Fibroblast of pulmonary artery (primary cell): ENCODE measurements at regions not wholly inside any gene's neighbourhood (a gene's known extent, or its start where the extent isn't known, plus 50 kb on each side); places are given as distances from the start of the nearest gene placed in this dataset.

Experiments used
- DNase-seq: peaks from one replicate; pipeline ENCODE4 v3.0.0-alpha.2; 2010; ENCODE audit warnings: low read depth
- H3K4me3 ChIP-seq: replicated peaks from 2 replicates; pipeline ENCODE4 v1.5.1; 2011; ENCODE audit warnings: low read depth, mild to moderate bottlenecking, control low read depth, low read length, moderate library complexity
- CTCF ChIP-seq: IDR thresholded peaks from 2 replicates; pipeline ENCODE4 v1.5.1; 2011; ENCODE audit warnings: mild to moderate bottlenecking, control low read depth, low read length, inconsistent platforms; ENCODE audit errors: missing control alignments

- no peak for TF ChIP-seq CTCF
- DNase-seq: peak; percentile 71
- no peak overlapping the region for H3K4me3 ChIP-seq
These were observed 404.6 kb upstream of the C2CD4B start for GRCh38 chr15:62569460-62570404.

GRCh38 chr15:62570405-62570783, 405.3 kb upstream of the C2CD4B start:
- TF ChIP-seq CTCF: no peak
- H3K4me3 ChIP-seq: no peak overlapping the region
- no peak for DNase-seq

- no peak overlapping the region for H3K4me3 ChIP-seq
- no peak for DNase-seq
- no peak for TF ChIP-seq CTCF
These were observed 406.0 kb upstream of the C2CD4B start for GRCh38 chr15:62571072-62571471.

- no peak for DNase-seq
- no peak for TF ChIP-seq CTCF
- no peak overlapping the region for H3K4me3 ChIP-seq
These were observed 407.7 kb upstream of the C2CD4B start for GRCh38 chr15:62572797-62573196.

- TF ChIP-seq CTCF: no peak
- DNase-seq: no peak
- H3K4me3 ChIP-seq: no peak overlapping the region
These were observed 408.8 kb upstream of the C2CD4B start for GRCh38 chr15:62573876-62574275.

GRCh38 chr15:62578546-62578945, 413.5 kb upstream of the C2CD4B start:
- H3K4me3 ChIP-seq: no peak overlapping the region
- no peak for DNase-seq
- no peak for TF ChIP-seq CTCF

- no peak for DNase-seq
- TF ChIP-seq CTCF: no peak
- no peak overlapping the region for H3K4me3 ChIP-seq
These were observed 413.9 kb upstream of the C2CD4B start for GRCh38 chr15:62578960-62579359.
